Peyer's patch (tissue), 4 donors: ENCODE measurements at regions not wholly inside any gene's neighbourhood (a gene's known extent, or its start where the extent isn't known, plus 50 kb on each side); places are given as distances from the start of the nearest gene placed in this dataset.

ENCODE experiments used
- DNase-seq, 3 donors: peaks; one replicate each; pipeline ENCODE4 v3.0.0-alpha.2; 2017 to 2019
- H3K27ac ChIP-seq, 4 donors: fragments of 200-600 bp; sonication (generic); one replicate each; pipeline ENCODE4 v1.5.1; 2016 to 2019
- H3K27me3 ChIP-seq, 2 donors: fragments of 200-600 bp; sonication (generic); one replicate each; pipeline ENCODE4 v1.5.1; 2019
- H3K36me3 ChIP-seq, 3 donors: fragments of 200-600 bp; sonication (generic); one replicate each; pipeline ENCODE4 v1.5.1; 2016 to 2019
- H3K4me1 ChIP-seq, 4 donors: fragments of 200-600 bp; sonication (generic); one replicate each; pipeline ENCODE4 v1.5.1; 2016 to 2019
- H3K4me3 ChIP-seq, 4 donors: fragments of 200-600 bp; sonication (generic); 1 replicate in 3 of 4; 2 replicates in 1 of 4; pipeline ENCODE4 v1.5.1; 2016 to 2019; ENCODE audit warnings: mild to moderate bottlenecking in 1 of 4
- H3K9me3 ChIP-seq, 4 donors: fragments of 200-600 bp; sonication (generic); one replicate each; pipeline ENCODE4 v1.5.1; 2016 to 2019; ENCODE audit warnings: mild to moderate bottlenecking in 1 of 4
- POLR2A ChIP-seq, 2 donors: fragments of 450-650 bp; IDR thresholded peaks; one replicate each; pipeline ENCODE4 v1.5.1; 2017; ENCODE audit warnings: antibody characterized with exemption in 2 of 2, mild to moderate bottlenecking in 2 of 2, moderate library complexity in 2 of 2
- TF ChIP-seq, protein P1 (sequence below), 6 experiments: fragments of 450-650 bp in 4 of 6; fragments of 200-600 bp in 2 of 6; sonication (generic) in 1 of 6; IDR thresholded peaks; one replicate each; pipeline ENCODE4 v1.5.1; 2017 to 2019; ENCODE audit warnings: antibody characterized with exemption in 6 of 6, mild to moderate bottlenecking in 3 of 6, moderate library complexity in 1 of 6

DNA sequence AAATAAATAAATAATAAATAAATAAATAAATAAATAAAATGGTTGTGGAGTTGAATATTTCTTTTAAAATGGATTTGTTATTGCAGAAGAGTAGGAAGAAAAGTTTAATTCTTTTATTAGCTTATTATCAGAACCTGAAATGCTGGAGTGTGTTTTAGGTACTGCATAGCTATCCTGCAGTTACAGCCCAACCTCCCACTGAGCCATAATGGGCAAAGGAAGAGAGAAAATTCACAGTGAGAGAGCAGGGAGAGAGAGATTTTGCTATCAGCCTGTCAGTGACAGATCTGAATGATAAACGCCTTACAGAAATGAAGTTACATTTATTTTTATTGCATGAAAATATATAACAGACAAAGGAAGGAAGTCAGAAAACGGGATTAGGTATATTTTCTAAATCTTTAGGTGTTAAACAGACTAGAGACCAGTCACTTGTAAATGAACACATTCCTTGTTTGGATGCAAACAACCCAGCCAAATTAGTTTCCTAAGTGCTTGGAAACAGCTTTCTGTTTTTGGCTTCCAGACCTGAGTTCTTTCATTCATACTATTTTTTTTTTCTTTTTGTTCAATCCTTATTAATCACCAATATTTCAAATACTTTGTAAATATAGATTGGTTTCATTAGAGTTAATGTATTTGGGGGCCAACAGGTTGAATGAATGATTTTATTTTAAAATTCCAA lies 425.3 kb downstream of the USP25 start:
- H3K27me3 ChIP-seq = no peaks in the 10 kb centered on the region
- no peak overlapping the region for H3K27ac ChIP-seq
- no peak for DNase-seq
- H3K9me3 ChIP-seq = no peaks in the 10 kb centered on the region
- H3K4me1 ChIP-seq = no peaks in the 10 kb centered on the region
- TF ChIP-seq POLR2A (IDR thresholded peaks at IDR 0.05) = no peak
- TF ChIP-seq, protein P1, sequence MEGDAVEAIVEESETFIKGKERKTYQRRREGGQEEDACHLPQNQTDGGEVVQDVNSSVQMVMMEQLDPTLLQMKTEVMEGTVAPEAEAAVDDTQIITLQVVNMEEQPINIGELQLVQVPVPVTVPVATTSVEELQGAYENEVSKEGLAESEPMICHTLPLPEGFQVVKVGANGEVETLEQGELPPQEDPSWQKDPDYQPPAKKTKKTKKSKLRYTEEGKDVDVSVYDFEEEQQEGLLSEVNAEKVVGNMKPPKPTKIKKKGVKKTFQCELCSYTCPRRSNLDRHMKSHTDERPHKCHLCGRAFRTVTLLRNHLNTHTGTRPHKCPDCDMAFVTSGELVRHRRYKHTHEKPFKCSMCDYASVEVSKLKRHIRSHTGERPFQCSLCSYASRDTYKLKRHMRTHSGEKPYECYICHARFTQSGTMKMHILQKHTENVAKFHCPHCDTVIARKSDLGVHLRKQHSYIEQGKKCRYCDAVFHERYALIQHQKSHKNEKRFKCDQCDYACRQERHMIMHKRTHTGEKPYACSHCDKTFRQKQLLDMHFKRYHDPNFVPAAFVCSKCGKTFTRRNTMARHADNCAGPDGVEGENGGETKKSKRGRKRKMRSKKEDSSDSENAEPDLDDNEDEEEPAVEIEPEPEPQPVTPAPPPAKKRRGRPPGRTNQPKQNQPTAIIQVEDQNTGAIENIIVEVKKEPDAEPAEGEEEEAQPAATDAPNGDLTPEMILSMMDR (IDR thresholded peaks at IDR 0.05) = no peak
- H3K4me3 ChIP-seq = no peak overlapping the region
- no peaks in the 10 kb centered on the region for H3K36me3 ChIP-seq

DNA sequence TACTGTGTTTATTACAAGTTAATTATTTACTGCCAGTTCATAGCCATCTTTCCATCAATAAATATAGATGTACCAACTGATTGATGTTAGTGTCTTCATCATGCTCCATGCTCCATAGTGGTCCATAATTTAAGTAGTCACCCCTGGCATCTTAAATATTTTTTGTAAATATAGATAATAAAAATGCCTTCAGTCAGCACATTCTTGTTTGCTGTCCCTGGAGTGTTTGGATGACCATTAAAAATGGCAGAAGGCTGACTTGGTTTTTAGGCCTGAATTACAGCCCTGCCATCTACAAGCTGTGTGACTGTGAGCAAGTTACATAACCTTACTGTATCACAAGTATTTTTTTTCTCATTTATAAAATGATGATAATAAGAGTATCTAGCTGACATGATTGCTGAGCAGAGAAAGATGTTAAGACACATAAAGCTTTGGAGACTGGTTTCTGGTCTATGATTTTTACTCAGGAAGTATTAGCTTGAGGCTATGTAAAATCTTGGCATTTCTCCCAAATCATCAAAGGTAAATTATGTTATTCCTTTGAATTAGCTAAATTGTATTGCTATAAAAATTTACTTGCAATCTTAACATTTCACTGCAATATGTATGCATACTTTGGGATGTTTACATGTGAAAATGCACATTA lies 427.2 kb downstream of the USP25 start:
- H3K4me1 ChIP-seq = no peaks in the 10 kb centered on the region
- no peak for DNase-seq

DNA sequence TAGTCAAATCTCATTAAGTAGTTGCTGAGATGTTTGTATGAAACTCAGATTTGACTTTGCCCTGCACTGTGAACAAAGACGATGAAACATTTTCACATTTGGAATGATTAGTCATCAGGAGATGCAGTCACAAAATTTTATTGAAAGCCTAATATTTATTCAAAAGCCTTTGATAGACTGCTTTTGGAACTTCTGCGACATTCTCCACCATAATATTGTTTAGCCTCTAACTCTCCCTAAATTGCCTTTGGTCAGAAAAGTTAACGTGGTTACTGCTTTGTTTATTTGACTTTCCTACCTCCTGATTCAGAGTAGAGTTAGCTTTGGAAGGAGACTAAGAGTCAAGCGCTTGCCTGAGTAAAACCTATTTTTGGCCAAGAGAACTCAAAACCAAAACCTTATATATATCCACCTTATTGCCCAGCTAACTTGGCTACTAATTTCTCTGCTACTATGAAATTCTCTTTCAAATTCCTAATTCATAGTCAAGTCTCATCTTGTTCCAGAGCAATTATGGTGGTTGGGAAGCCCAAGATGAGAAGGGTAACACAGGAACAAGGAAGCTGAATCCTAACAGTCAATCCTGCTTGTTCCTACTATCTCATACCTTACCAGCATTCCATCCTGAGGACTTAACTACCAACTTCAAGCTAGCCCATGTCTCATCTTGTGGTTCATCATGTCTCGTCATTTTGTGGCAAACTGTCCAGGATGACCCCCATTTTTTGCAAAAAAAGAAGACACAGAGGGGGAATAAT lies 429.6 kb downstream of the USP25 start:
- no peak overlapping the region for H3K4me3 ChIP-seq
- TF ChIP-seq, protein P1 (IDR thresholded peaks at IDR 0.05) = no peak
- H3K9me3 ChIP-seq = no peaks in the 10 kb centered on the region
- DNase-seq = no peak
- no peaks in the 10 kb centered on the region for H3K27me3 ChIP-seq
- H3K4me1 ChIP-seq = no peaks in the 10 kb centered on the region
- H3K27ac ChIP-seq = no peak overlapping the region
- H3K36me3 ChIP-seq = no peaks in the 10 kb centered on the region

More for the DNA sequence above, 427.2 kb downstream of the USP25 start:
- Histone ChIP-seq H3K36me3 (no peaks in the 10 kb centered on the region), H3K9me3 (no peaks in the 10 kb centered on the region), H3K4me3 (no peak overlapping the region), H3K27me3 (no peaks in the 10 kb centered on the region), H3K27ac (no peak overlapping the region)
- TF ChIP-seq POLR2A (IDR thresholded peaks at IDR 0.05) = no peak
- TF ChIP-seq, protein P1 (IDR thresholded peaks at IDR 0.05) = no peak

DNA sequence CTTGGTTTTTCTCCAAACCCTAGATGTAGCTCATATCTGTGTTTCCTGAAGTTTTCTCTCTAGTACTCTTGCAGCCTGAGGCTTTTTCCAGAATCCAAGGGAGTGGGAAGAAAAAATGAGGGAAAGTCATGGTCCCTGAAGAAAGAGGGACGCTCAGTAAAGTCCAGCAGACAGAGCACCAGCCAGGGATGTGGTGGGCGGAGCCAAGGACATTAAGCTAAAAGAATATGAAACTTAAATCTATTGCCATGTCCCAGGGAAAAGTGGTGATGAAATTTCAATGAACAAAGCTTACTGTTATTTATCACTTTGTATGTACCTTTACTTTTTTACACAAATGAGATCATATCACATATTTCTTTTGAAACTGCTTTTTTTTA lies 430.2 kb downstream of the USP25 start:
- TF ChIP-seq POLR2A (IDR thresholded peaks at IDR 0.05) = no peak
- TF ChIP-seq, protein P1 (IDR thresholded peaks at IDR 0.05) = no peak
- Histone ChIP-seq H3K4me1 (no peaks in the 10 kb centered on the region), H3K9me3 (no peaks in the 10 kb centered on the region), H3K36me3 (no peaks in the 10 kb centered on the region), H3K27me3 (no peaks in the 10 kb centered on the region), H3K4me3 (no peak overlapping the region), H3K27ac (no peak overlapping the region)
- DNase-seq = no peak

DNA sequence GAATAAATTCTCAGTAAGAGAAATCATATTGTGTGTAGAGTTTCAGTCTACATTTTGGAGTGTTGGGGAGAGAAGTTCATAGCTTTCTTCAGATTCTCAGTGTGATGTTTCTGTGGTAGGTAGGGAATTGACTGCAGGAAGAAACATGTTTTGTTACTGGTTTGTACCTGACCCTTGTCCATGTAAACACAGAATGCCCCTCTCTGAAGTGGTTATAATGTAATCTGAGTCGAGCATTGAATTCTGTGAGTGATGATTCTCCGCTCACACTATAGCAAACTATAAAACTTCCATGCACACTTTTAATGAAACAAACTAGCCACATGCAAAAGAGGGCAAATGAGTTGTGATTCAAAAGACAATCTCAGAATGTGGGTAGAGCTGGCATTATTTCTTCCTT lies 433.2 kb downstream of the USP25 start:
- TF ChIP-seq, protein P1 (IDR thresholded peaks at IDR 0.05) = no peak
- TF ChIP-seq POLR2A (IDR thresholded peaks at IDR 0.05) = no peak
- Histone ChIP-seq H3K36me3 (no peaks in the 10 kb centered on the region), H3K4me1 (no peaks in the 10 kb centered on the region), H3K4me3 (no peak overlapping the region), H3K27me3 (no peaks in the 10 kb centered on the region), H3K9me3 (no peaks in the 10 kb centered on the region), H3K27ac (no peak overlapping the region)
- no peak for DNase-seq
